Stimulated activated CD8-positive, alpha-beta memory T cell treated with anti-CD3 and anti-CD28 coated beads, Interleukin-4, amount 100 ng/mL, for 48 hours (primary cell): ENCODE measurements at regions not wholly inside any gene's neighbourhood (a gene's known extent, or its start where the extent isn't known, plus 50 kb on each side); places are given as distances from the start of the nearest gene placed in this dataset.
"Not testable (repeated sequence)": the region's sequence is repeated elsewhere in the genome, so short reads cannot be mapped to it uniquely, and the experiment has no call there.

Experiments used
- DNase-seq: peaks from one replicate; pipeline ENCODE4 v3.0.0-alpha.2; 2020

DNA sequence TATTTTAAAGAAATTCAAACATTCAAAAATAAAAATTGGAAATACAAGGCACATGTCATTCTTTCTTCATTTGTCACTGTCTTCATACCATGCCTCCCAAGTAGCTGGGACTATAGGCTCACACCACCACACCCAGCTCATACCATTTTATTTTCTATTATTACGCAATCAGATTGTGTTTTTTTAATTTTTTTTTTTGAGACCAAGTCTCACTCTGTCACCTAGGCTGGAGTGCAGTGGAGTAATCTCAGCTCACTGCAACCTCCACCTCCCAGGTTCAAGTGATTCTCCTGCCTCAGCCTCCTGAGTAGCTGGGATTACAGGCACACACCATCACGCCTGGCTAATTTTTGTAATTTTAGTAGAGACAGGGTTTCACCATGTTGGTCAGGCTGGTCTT lies 526.1 kb downstream of the DTWD2 start:
- not testable (repeated sequence) for DNase-seq

DNA sequence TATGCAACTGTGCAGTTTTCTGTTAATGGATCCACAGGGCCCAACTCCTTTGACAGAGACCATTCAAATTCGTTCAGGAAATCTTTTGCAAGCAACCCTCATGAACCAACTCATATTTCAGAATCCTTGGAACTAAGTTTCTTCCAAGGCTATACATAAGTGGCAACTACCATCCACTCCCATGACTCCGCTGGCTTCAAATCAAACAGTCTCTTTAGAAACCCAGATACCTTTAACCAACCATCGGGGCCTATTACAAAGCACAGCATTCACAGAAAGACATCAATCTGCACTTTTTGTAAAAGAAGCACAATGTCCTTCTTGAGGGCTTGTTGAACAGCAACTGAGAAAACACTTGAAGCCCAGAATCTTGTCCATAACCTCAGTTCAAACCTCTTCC lies 526.9 kb downstream of the DTWD2 start:
- DNase-seq: no peak

DNA sequence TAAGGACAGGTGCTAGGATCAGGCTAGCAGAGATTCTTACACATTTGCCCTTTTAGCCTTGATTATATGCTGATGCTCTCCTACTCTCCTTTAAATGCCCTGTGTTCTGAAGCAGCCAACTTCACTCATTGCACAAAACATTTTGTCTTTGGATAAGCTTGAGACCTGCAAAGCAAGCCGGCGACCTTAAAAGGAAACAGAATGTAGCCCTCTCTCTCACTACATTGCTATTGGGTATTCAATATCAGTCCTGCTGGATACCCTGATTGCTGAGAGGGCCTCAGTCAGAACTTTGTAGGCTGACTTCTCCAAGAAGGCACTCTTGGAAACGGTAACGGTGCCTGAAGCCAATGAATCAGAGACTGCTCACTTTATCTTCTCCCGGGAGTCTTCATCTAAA lies 528.9 kb downstream of the DTWD2 start:
- DNase-seq: no peak

DNA sequence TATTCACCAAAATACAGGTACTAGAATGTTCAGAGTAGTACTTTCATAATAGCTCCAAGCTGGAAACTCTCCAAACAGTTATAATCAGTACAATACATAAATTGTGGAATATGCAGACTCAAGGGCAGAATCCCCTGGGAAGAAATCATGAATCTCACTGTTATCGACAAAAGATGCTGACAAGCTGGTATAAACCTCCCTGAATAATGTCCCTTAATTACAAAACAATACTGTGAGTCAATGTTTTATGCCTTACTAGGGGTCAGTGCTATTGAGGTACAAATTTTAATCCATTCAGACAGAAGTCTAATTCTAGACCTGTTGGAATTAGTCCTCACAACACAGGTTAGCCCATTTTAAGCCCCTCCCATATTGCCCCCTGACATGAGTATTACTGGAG lies 532.3 kb downstream of the DTWD2 start:
- DNase-seq: no peak

DNA sequence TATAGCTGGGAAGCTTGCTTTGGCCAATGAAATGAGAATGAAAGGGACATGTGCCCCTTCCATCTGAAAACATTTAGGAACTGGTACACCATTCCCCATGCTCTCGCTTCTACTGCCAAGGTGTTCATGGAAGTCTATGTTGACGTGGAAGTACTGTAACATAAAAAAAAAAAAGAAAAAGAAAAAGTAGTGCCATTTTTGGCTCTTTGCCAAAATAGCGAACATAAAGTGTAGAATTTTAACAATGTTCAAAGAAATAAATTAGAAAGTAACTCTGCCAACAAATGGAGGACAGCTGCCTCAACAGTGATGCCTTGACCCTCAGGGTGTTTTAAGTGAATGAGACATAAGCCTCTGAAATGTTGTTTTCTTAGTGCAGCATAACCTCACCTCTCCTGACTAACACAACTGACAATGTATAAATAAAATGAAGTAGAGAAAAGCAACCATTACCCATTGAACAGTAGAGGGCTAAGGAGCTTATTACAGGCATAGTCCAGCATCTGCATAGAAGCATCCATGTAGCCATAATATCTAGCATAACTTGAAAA lies 536.6 kb downstream of the DTWD2 start:
- no peak for DNase-seq

DNA sequence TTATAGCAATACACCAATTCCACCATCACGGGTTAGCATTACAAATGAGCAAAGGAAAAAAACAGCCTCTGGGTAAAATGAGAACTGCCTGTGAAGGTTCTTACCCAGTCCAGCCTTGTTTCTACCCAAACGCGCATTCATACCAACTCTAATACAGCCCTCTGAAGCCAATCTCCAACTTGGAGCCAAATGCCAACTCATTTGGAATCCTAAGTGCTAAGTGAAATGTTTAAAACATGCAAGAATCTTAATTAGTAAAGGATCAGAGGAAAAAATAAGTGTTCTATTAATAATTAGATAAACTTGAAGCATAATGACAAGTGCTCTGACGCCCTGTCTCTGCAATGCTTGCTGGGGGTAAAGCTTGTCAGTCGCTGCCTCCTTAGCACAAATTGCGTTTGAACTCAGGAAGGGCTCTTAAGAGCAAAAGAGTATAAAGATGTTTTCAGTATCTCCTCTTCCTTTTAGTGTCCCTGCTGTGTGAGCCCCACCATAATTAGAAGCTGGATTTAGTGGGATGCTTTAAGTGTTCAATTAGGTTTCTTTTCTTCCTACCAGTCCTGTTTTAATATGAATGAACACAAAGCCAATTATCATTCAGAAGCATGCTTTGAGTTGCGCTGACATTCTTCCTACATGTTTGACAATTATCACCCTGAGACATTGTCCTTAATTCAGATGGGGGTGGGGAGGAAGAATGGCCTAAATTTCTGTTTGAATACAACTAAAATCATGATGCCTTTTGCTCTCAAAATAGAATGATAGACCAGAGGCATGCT lies 537.6 kb downstream of the DTWD2 start:
- DNase-seq: no peak

DNA sequence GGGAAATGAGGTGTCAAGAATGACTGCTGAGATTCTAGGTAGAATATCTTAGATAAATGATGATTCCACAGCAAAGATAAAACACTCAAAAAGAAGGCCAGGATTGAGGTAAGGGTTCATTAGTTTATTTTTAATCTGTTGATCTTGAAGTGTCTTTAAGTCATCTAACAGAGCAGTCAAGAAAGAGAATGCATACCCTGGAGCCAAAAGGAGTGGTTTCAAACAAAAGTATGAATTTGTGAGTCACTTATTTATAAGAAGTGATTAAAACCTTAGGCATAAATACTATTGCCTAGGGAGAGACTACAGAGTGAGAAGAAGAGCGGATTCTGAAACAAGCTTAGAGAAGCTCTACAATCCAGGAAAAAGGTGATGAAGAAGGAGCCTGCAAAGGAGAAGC lies 541.0 kb downstream of the DTWD2 start:
- no peak for DNase-seq

DNA sequence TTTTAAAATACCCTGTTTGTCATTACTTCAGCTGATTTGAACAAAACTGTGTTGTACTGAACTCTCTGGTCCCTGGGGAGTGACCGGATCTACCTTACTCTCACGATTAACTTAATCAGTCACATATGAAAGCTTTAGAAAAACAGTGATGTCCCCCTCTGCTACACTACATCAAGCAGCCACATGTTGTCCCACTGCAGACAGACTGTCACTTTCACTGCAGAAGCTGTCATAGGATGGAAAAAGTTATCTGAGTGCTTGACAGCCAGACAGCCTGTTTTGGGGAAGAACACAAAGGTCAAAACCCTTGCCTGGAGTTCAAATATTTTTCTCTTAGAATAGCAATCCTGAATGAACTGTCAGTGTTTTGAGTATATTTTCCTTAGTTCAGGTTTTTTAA lies 546.4 kb downstream of the DTWD2 start:
- DNase-seq: no peak

DNA sequence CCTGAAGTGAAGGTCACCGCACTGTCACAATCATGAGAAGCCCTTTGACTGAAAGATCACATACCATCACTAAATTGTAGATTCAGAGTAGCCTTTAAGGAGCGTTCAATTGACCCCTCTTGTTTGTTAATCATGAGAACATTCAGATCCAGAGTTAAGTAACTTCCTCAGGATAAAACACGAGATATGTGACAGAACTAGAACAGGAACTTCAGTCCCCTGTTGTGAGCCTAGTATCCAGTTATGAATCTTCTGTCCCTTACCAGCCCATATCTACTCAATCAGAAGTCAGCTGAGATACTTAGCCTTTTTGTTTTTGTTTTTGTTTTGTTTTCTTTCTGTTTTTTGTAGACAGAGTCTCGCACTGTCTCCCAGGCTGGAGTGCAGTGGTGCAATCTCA lies 547.3 kb downstream of the DTWD2 start:
- no peak for DNase-seq

DNA sequence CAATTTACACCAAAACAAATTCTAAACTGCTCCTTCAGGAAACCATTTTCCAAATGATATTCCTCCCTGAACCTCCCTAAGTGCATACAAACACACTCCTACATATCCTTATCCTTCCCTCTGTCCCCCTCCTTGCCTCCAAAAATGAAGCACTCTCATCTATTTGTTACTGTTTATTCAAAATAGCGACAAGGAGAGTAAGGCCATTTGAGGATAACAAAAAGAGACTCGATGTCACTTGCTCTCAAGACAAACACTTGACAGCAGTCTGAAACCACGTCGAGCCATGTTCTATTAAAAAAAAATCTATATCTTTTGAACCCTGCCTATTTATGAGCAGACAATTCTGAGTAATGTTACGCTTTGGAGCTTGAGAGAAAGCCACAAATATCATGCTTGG lies 547.9 kb downstream of the DTWD2 start:
- no peak for DNase-seq

DNA sequence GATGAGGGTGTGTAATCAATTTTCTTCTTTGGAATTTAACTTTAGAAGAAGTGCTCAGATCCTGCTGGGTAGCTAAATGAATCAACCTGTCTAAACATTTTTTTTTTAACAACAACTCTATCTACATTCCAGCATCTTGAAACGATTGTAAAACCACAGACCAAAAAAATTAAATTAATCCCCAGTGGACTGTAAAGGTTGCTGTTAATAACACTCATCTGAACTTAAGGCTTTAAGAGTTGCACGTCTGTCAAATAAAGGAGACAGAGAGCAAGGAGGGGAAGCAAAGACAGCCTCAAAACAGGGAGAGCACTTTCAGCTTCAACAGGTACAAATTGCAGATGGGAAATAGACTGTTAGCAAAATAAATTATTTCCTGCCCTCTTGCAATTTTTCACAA lies 548.5 kb downstream of the DTWD2 start:
- no peak for DNase-seq

DNA sequence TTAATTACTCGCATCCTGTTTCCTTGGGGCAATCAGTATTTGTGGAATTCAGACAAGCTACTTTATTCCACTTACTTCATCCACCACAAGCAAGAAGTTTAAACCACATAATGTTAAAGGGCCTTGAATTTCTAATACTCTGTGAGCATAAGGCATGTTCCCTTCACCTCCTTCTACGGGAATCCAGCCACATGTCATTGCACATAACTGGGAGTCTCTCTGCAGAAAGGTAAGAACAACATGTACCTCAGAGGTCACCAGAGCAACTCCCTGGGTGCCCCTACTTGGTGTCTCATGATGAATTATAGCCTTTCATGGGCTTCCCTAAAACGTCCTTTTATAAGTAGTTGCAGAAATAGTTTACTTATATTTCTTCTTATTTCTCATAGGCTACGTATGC lies 553.2 kb downstream of the DTWD2 start:
- no peak for DNase-seq

DNA sequence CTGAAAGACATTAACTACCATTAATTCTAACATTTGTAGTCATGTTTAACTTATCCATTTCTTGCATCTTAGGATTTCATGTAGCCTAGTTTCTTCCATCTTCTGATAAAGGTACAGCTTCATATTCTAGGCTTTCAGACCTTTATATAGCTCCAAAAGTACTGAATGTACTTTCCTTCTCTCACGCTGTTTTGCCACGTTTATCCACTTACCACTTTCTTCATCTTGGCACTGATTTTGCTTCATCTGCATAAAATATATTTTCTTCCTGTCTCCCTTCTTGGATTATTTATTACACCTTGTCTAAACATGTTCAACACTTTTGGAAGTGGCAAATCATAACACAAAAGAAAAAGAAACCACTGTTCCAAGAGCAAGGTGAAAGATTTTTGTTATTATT lies 553.8 kb downstream of the DTWD2 start:
- no peak for DNase-seq

DNA sequence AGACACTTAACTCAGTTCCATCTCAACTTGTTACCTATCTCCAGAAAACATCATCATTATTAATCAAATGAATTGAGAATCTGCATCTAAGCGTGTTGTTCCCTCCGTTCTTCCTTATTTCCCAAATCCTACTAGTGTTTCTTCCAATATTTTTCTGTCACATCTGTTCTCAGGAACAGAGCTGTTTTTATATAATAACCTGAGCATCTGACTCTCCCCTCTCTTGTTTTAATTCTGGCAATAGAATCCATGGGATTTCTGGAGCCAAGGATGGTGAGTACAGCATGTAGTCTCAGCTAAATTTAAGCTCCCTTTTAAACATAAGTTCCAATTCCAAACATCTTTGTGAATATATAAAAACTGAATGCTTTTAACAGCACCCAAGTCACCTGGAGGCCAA lies 558.3 kb downstream of the DTWD2 start:
- no peak for DNase-seq

DNA sequence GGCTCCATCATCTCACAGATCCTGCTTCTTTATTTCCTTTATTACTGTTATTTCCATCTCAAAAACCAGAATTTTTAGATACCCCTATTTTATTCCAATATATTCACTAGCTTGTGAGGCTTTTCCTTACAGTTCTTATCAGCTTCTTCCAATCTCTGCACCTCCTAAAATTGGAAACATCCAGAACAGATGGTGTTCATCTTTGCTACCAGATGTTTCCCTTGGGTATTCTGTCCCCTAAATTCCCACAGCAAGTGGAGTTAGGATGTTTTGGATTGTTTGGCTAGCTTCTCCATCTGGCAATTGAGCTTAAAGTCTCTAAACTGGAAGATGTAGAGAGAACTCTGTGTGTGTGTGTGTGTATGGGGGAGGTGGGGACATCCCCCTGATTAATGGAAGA lies 580.4 kb downstream of the DTWD2 start:
- no peak for DNase-seq

DNA sequence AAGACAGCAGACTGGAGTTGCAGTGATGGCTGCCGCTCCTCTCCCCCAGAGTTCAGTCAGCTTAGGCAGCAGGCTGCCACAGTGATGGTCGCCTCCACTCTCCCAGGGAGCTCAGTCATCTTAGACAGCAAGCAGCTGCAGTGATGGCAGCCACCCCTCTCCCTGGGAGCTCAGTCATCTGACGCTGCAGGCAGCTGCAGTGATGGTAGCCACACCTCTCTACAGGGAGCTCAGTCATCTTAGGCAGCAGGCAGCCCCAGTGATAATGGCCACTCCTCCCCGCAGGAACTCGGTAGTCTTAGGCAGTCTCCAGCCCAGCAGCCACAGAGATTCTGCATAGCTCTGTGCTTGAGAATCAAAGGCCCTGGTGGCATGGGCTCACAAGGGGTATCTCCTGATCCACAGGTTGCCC lies 582.7 kb downstream of the DTWD2 start:
- DNase-seq: no peak

DNA sequence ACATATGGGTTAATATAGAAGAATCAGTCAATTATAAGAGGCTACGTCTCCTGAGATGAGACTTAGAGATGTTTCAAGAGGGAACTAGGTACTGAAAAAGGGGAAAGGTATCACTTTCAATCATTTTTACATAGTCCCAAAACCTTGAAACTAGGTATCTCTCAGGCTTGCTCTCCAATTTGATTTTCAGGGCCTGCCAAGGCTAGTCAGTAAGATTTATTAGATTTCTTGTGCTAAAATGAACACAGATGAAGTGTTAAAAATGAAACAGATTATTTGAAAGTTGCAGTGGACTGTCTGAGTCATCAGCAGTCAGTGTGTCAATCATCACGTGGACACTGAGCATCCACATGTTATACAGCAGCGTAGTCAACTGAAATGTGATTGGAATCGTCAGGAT lies 591.1 kb downstream of the DTWD2 start:
- no peak for DNase-seq

DNA sequence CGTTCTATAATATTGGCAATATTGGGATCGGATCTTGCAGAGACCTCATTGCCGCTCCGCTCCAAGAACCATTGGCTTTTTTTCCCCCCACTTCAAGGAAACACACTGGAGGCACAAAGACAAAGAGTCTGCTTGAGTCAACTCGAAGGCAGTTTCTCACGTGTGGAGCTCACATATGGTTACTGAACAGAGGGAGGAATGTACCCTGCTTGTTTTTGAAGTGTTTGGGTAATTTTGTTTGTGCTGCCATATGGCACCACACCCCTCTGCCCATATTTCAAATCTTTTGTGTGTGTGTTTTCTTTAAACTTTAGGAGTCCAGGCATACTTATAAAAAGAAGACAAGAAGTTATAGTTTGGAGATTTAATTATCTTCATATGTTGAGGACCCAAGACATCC lies 595.9 kb downstream of the DTWD2 start:
- no peak for DNase-seq

DNA sequence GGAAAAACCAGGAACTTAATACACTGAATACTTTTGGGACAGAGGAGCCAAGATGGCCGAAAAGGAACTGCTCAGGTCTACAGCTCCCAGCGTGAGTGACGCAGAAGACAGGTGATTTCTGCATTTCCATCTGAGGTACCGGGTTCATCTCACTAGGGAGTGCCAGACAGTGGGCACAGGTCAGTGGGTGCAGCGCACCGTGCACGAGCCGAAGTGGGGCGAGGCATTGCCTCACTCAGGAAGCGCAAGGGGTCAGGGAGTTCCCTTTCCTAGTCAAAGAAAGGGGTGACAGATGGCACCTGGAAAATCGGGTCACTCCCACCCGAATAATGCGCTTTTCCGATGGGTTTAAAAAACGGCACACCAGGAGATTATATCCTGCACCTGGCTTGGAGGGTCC lies 605.4 kb downstream of the DTWD2 start:
- not testable (repeated sequence) for DNase-seq

DNA sequence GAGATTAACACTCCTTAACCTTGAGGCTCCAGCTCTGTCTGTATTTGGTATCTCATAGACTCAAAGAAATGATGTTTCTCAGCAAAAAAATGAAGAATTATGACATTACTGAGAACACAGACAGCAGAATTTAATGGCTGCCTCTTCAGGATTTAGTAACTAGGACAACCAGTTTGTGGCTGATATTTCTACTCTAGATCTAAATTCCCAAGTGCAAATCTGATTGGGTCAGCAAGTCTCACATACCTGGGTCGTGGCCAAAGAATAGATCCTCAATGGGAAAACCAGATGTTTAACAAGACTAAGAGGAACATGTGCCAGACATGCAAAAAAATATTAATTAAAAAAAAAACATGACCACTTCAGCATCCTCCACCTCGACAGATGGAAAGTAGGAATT lies 608.9 kb downstream of the DTWD2 start:
- no peak for DNase-seq

DNA sequence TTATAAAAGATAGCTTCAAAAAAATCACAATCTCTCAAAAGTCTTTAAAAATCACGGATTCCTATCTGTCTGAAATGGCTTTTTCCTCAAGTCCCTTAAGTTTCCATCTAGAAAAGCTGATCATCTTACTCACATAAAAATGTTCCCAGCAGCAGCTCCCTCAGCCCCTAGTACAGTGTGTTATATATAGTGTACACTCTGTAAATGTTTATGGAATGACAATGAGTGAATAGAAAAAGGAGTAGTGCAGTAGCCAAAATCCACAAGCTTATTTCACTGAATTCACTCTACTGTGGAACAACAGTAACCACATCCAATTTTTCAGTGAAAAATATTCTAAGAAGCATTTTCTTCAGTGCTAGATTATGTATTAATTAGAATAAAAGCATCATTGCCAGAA lies 609.4 kb downstream of the DTWD2 start:
- DNase-seq: no peak

DNA sequence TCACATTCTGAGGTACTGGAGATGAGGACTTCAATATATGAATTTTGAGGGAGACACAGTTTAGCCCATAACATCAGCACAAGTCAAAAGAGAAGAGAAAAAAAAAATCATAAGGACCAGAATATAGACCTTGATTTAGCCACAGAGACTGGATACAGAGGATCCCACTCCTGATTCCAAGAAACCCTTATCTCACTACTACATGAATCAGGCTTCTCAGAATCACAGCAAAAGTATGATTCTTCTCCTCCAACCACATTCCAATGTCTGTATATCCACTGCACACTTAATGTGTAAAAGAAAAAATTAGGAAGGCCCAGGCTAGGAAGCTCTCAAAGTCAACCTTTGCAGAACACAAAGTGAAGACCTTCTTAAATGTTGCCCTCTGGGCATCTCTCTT lies 610.9 kb downstream of the DTWD2 start:
- no peak for DNase-seq

DNA sequence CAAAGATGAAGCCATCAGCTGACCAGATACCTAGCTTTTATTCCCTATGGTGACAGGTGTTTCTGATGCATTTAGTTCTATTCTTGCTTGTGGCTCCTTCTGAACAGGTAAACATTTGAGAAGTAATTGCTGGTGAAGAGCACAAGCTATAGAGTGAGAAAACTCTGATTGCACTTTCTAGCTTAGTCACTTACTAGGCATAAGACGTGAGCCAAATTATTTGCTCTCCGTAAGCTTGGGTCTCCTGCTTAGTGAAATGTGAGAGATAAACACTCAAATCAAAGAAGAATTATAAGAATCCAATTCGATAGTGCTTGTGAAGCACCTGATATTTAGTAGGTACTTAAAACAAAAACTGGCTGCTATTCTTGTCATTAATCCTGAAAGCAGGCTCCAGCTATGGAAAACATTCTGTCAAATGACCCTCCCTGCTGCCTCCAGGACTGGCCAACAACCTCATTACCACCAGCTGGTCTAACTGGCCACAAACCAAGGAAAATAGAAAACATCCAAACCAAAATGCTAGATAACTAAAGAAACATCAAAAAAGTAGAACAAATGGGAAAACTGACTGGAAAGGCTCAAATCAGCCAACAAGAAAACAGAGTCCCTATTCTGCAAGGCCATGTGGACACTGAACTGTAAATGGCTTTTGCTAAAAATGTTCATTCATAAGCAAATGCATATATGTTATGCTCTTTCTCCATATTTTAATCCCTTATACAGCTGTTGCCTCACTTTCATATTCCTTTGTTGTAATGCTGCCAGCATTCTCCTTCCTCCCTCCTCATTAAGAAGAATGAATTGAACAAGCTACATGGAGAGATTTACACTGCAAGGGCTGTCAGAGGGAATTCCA lies 616.1 kb downstream of the DTWD2 start:
- DNase-seq: no peak

DNA sequence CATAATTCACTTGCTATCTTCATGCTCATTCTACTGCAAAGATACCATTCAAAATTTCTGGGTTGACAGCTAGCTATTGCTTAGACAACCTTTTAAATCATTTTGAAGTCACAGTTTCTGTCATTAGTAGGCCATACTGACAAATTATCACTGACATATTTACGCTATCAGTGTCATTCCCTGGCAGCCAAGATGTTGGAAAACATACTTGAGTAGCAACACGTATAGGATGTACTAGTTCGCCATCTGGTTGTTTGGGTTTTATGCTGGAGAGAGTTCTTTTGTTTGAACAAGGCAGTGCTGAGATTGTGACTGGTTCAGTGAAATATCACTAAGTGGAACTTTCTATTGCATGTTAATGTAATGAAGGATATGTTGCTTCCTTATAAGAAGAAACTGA lies 621.9 kb downstream of the DTWD2 start:
- DNase-seq: no peak
